WERI-Rb-1 (cell line): ENCODE measurements at regions not wholly inside any gene's neighbourhood (a gene's known extent, or its start where the extent isn't known, plus 50 kb on each side); places are given as distances from the start of the nearest gene placed in this dataset.

ENCODE experiments used
- DNase-seq: peaks from one replicate; pipeline ENCODE4 v3.0.0-alpha.2; 2020
- H3K27ac ChIP-seq: fragments of 250-450 bp; sonication (Bioruptor Pico); 2 replicates; pipeline ENCODE4 v1.5.1; 2020; ENCODE audit warnings: mild to moderate bottlenecking, moderate library complexity
- H3K27me3 ChIP-seq: fragments of 250-450 bp; sonication (Bioruptor Pico); 2 replicates; pipeline ENCODE4 v1.5.1; 2021; ENCODE audit warnings: mild to moderate bottlenecking, low read depth, moderate library complexity; ENCODE audit not compliant: insufficient read depth, severe bottlenecking
- H3K36me3 ChIP-seq: fragments of 250-450 bp; sonication (Bioruptor Pico); 2 replicates; pipeline ENCODE4 v1.5.1; 2020; ENCODE audit warnings: mild to moderate bottlenecking, moderate library complexity
- H3K4me3 ChIP-seq: 2 replicates; pipeline ENCODE4 v1.5.1; 2011; ENCODE audit warnings: low read depth, mild to moderate bottlenecking, control low read depth, low read length
- H3K9me3 ChIP-seq: fragments of 250-450 bp; sonication (Bioruptor Pico); 2 replicates; pipeline ENCODE4 v1.5.1; 2021; ENCODE audit warnings: mild to moderate bottlenecking, moderate library complexity; ENCODE audit not compliant: severe bottlenecking
- CTCF ChIP-seq: IDR thresholded peaks from 2 replicates; pipeline ENCODE4 v1.5.1; 2011; ENCODE audit warnings: low read depth, mild to moderate bottlenecking, control low read depth, inconsistent platforms, low read length

GRCh38 chr3:72150634-72151412 is 365.9 kb upstream of the PROK2 start:
- H3K27me3 ChIP-seq: no peaks in the 10 kb centered on the region
- peaks cover 13% of the 10 kb centered on the region for H3K9me3 ChIP-seq
- no peaks in the 10 kb centered on the region for H3K36me3 ChIP-seq
- no peak for TF ChIP-seq CTCF
- DNase-seq: no peak
- no peak overlapping the region for H3K4me3 ChIP-seq
- no peak overlapping the region for H3K27ac ChIP-seq

GRCh38 chr3:72149645-72150300 is 364.8 kb upstream of the PROK2 start:
- no peak for DNase-seq
- Histone ChIP-seq H3K27ac (no peak overlapping the region), H3K9me3 (peaks cover 13% of the 10 kb centered on the region), H3K4me3 (no peak overlapping the region), H3K27me3 (no peaks in the 10 kb centered on the region), H3K36me3 (no peaks in the 10 kb centered on the region)
- TF ChIP-seq CTCF: no peak

- Histone ChIP-seq H3K4me3 (no peak overlapping the region), H3K9me3 (peaks cover 6% of the 10 kb centered on the region), H3K36me3 (no peaks in the 10 kb centered on the region), H3K27me3 (no peaks in the 10 kb centered on the region), H3K27ac (no peak overlapping the region)
- no peak for DNase-seq
- no peak for TF ChIP-seq CTCF
Observed at GRCh38 chr3:72147600-72147999, 362.7 kb upstream of the PROK2 start.

- Histone ChIP-seq H3K4me3 (no peak overlapping the region), H3K9me3 (peaks cover 6% of the 10 kb centered on the region), H3K27me3 (no peaks in the 10 kb centered on the region), H3K27ac (no peak overlapping the region), H3K36me3 (no peaks in the 10 kb centered on the region)
- no peak for TF ChIP-seq CTCF
- no peak for DNase-seq
Observed at GRCh38 chr3:72145506-72146380, 360.8 kb upstream of the PROK2 start.

GRCh38 chr3:72144773-72145505 is 360.0 kb upstream of the PROK2 start:
- no peak for TF ChIP-seq CTCF
- H3K36me3 ChIP-seq: no peaks in the 10 kb centered on the region
- peak; percentile 84 for DNase-seq
- H3K27ac ChIP-seq: peak overlapping the region; percentile 65
- peak overlapping the region; percentile 2; the same call in 1 of the 2 replicates for H3K4me3 ChIP-seq
- H3K9me3 ChIP-seq: peaks cover 6% of the 10 kb centered on the region
- no peaks in the 10 kb centered on the region for H3K27me3 ChIP-seq
